Hypothalamus (tissue), 51 donors: ENCODE measurements at regions not wholly inside any gene's neighbourhood (a gene's known extent, or its start where the extent isn't known, plus 50 kb on each side); places are given as distances from the start of the nearest gene placed in this dataset.

Source experiments
- DNase-seq, 51 donors: peaks; one replicate each; lab custom pipeline; 2025; lab: John Stamatoyannopoulos, UW

DNA sequence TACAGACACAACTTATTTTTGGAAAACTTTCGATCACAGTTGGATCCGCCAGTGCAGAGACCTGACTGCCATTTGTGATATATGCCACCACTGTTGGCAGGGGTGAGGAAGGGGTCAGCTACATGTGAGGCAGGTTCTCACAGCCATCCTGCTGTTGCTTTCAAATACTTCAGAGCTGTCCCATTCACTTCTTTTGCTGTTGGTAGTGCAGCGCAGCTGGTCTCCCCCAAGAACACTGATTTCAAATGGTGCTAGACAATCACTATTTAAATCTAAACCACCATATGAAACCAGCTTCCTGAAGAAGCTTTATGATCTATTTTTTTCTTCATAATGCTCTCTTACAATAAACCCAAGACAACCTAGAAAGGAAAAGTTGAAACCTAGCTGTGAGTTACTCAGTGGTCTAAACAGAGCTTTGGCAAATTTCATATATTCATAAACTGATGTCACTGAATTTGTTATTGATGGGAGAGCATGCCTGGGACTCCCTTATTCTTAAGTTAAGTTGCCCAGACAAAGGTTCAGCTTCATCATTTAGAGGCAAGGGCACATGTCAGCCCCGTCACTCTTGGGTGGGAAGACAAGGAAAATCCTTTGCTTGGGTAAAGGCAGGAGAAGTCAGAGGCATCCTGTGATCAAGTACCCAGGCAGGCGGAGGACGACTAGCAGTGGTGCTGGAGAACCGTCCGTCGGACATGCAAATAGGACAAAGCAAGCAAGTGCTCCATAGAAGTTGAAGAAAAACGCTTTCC is 143.4 kb upstream of the KLF14 start:
- DNase-seq: no peak

DNA sequence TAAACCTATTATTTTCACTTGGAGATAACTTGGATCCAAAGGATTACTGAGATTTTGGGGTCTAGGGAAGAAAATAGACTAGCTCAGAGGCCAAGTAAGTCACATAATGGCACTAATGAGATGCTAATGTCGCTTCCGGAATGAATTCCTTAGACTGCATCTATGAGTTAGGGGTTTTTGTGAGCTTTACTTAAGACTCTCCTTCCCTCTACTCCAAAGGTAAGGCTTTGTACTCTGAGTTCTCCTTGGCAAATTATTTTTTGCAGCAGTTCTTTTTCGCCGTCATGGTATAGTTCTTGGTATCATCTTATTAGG is 143.9 kb upstream of the KLF14 start:
- DNase-seq: no peak

DNA sequence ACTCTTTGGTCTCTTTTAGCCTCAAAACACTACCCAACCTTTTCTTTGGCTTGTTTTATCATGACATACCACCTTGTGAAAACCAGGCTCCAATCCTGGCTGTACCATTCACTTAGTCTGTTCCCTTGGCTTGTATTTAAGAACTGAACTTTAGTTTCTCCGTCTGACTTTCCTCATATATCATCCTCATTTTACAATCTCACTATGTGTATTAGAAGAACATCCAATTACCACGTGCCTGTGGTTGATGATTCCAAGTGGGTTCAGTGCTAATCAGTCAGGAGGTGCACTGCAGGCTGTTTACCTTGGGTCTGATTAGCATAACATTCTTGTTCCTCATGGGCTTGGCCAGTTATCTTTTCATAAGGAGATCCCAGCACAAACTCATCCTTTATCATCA is 144.8 kb upstream of the KLF14 start:
- DNase-seq: no peak

DNA sequence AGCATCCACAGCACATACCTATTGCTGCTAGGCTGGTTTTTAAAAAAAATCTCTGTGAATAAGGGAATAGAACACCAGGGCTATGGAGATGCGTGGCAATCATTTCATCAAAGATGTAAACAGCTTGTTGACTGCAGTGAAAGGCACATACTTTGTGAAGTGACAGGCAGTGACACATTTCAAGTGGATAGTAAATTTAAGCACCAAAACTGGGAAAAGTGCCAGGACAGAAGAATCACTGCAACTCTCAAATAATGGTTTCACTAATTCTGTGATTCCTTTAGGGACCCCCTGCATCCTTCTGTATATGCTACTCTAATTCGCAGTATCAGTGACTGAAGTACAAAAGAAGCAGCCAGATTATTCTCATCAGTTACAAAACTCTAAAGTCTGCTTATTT is 145.2 kb upstream of the KLF14 start:
- no peak for DNase-seq

DNA sequence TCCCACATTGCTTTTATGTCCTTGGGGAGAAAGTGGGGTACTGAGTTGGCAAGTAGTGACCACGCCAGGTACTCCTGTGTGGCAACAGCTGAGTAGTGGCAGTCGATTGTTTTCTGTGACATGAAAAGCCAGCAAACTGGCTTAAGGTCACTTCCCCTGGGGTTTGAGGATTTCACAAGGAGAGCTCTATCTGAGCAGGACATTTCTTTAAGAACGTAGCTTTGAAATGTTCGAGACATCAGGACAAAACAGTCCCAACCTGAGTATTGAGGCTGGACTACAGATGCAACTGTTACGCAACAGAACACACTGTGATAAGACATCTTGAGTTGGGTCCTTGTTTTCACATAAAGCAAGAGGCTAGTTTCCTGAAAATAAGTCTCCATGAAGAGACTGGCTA is 146.7 kb upstream of the KLF14 start:
- no peak for DNase-seq

DNA sequence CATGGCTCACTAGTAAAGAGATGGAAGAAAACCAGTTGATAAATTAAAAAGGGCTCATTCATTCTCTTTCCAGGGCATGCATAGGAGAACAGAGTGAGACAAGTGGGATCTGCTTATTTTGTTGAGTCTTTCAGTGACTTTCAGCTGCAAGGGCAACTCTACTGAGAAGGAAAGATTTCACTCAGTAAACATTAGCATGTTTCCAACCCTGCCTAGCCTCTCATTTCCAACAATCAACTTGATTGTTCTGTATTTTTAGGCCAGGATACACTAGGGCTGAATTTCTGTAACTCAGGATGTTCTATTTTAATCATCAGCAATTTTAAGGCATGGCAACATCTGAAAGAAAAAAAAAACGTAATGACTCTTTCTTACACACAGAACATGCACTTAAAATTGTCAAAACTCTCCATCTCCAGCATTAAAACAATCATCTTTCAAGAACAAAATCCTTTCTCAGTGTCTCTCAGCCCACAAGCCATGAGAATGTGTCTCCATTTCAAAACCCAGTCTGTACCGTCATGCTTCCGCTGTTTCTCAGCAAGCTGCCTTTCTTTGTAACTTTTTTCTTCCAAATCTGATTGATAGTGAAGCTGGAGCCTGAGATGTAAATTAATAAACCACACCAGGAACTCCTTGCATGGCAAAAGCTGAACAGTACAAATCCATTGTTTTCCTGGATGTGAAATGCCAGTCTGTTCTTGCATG is 147.2 kb upstream of the KLF14 start:
- peak in 1 of 51 donors; percentile 61 for DNase-seq

DNA sequence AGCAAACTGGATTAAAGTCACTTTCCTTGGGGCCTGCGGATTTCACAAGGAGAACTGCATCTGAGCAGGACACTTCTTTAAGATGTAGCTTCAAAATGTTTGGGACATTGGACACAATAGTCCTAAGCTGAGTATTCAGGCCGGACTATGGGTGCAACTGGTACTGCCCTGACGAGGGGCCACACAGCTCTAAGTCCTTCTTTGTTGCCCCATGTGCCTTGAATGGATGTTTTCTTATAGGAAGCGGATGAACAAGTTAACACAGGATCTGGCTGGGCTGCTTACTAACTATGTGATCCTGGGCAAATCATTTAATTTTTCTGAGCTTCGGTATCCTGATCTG is 147.8 kb upstream of the KLF14 start:
- no peak for DNase-seq

DNA sequence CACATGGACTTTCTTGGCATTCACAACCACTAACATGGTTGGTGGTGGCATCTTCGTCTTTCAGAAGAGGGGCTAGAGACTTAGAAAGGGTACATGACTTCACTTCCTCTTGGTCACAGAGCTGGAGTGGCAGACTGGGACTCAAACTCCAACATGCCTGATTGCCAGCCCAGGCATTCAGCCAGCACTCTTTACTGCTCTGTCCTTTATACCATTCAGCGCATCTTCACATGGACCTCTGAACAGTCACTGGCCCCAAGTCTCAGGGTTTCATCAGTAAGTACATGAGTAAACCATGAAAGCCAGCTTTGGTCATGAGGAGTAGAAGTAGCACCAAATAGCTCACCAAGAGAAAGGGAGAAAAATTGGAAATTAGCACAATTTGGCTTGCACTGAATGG is 148.4 kb upstream of the KLF14 start:
- no peak for DNase-seq

DNA sequence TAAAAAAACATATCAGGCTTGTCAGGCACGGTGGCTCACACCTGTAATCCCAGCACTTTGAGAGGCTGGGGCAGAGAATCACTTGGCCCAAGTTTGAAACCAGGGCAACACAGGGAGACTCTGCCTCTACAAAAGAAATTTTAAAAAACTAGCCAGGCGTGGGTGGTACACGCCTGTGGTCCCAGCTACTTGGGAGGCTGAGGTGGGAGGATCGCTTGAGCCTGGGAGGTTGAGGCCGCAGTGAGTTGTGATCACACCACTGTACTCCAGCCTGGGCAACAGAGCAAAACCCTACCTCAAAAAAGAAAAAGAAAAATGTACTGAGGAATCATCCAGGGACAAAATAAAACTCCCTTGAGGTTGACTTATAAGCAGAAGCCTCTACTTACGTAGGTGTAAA is 149.9 kb upstream of the KLF14 start:
- no peak for DNase-seq

DNA sequence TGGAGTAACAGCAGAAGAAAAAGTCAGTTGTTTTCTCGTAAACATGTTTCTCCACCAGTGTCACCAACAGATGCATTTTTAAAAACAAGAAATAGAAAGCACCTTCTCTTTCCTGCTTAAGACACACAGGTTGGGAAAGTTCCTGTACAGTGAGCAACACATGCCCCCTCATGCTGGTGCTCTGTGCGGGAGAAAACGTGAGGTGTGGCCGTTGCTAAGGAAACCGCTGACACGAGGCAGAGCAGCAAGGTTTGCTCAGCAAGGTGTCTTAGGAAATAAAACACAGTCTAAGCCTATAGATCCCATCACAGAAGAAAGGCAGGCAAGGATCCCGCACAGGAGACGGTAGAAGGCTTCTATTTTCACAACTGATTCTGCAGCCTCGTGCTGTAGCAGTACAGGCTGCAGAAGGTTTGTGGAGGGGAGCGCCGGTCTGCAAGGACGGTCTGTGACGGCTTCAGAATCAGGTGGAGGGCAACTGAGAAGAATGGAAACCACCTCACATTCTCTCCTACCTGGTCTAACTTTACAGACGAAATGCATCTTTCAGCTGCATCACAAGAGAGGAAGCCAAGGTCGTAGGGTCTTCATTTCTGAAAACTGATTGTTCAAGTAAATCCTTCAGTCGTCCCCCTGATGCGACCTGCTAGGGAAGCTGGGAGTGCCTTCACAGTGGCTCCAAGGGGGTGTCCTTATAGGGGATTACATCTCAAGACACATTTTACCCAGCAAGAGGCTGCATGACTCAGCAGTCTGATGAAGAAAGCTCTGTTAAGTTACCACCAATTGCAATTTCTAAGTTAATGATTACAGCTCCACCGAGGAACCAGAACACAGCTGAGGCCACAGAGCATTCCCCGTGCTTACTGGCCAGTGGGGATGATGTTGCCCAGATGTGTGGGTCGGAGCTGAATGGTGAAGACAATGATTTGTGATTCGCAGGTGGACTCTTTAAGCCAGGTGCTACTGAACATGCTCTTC is 150.7 kb upstream of the KLF14 start:
- DNase-seq: peak in 2 of 51 donors; percentile 33 to 39

DNA sequence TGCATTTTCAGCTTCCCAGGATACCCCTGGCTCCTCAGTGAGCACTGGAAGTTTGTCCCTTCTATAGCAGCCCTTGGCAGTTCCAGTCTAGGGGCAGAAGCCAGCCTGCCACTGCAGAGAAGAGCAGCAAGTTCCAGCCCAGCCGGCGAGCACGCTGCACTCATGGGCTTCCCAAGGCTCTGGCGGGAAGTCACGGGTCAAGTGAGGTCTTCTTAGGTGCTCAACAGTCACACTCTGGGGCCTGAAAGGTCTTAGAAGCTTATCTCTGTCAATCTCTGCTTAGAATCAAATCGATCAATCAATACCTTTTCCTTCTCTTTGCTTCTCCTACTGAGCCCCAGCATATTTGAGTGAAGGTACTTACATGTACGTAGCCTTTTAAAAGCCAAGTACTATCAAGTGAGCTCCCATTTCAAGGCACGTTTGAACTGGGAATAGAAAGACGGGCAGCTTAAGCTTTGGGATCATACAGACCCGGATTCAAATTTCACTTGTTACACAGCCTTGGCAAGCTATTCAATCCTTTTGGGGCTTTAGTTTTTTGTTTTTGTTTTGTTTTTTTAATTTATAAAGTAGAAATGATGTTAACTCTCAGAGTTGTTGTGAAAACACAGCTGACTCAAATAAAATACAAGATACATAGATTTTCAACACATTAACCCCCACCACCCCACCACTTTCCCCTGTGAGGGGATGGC is 152.6 kb upstream of the KLF14 start:
- peak in 7 of 51 donors; percentile 20 to 46 (median 28) for DNase-seq

DNA sequence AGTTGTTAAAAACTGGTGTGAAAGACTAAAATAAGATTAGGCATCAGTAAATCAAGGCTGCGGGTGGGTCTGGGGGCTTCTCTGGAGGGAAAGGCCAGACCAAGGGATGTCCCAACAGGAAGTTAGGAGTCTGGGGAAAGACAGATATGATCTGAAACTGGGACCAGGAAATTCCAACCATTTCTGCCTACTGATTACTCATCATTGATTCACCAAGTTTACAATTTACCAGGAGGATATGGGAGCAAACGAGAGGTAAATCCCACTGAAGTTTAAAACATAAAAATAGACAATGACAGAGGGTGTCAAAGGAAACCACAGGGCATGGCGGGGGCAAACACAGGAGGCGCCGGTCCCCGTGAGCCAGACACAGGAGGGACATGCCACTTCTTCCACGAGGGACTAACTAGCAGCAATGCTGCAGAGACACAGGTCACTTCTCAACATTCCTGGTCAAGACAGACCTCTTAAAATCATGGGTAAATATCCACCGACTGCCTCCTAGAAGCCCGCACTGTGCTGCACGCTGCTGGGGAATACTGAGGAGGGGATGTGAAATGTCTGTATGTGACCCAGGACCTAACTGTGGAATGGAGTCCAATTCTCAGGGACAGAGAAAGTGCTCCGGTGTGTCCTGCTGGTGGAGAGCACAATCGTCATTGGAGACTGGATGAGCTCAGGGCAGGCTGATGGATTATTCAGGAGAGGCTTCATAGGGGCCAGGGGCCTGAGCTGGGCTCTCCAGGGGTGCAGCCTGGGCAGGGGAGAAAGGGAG is 153.4 kb upstream of the KLF14 start:
- DNase-seq: no peak

DNA sequence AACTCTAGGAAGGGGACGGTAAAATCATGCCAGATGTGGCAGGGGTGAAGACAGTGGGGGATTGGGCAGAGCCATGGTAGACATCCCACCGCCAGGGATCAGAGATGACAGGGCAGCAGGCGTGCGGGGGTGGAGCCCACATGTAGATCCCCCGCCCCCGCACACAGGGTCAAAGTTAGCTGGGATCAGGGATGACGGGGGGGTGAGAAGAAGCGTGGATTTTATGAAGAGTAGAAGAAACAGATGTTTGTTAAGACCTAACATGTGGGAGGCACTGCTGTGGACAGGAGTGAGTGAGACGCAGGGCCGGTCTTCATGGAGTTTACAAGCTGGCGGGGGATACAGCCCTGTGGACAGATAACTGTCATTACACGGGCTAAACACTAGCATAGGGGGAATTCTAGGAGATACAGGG is 154.0 kb upstream of the KLF14 start:
- DNase-seq: no peak

DNA sequence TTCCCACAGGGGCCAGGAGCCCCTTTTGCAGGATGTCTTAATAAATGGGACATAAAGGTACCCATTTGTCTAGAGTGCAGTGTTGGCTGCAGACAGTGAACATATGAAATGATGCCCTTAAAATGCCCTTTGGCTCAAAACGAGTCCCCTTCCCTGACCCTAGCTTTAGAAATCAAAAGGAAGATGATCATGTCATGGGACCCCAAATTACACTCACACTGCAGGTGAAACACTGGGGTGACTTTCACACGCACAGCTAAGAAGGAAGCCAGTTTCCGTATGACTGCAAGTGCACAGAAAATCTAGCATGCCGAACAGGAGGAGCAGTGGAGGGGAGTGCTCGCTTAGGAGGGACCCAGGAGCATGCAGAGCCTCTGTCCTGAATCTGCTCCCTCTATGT is 154.5 kb upstream of the KLF14 start:
- no peak for DNase-seq

DNA sequence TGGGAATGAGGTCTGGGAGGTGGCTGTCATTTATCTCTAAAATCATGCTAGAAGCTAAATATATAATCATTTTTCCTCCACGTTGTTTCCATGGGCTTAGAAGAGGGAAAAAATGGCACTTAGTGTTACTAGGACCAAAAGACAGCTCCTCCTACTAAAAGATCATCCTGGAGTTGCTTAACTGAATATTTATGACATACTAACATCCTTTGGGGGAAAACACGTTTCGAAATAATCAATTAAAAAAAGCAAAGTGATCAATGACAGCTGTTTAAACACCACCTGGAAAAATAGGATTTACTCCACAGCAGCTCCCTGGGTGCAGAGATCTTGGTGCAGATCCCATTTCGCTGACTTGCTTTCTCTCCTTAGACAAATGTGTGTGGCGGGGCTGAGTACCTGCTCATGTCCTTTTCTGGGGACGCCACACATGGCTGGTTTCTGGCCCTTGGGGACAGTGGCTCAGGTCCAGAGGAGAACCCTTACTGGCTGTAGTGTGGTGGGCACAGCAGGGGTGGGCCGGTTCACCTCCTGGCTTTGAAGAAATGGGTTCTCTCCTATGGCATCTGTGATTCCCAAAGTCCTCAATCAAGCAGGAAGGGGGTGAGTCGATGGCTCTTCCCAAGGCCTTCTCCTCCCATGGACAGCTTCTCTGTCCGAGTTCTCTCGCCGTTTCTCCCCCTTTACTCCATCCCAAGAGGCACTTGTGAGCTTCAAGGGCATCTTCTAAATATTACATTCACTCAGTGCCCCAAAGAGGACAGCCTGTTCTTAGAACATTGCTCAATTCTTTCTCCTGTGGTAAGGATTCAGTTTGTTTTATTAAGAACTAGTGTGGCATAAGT is 156.4 kb upstream of the KLF14 start:
- no peak for DNase-seq

DNA sequence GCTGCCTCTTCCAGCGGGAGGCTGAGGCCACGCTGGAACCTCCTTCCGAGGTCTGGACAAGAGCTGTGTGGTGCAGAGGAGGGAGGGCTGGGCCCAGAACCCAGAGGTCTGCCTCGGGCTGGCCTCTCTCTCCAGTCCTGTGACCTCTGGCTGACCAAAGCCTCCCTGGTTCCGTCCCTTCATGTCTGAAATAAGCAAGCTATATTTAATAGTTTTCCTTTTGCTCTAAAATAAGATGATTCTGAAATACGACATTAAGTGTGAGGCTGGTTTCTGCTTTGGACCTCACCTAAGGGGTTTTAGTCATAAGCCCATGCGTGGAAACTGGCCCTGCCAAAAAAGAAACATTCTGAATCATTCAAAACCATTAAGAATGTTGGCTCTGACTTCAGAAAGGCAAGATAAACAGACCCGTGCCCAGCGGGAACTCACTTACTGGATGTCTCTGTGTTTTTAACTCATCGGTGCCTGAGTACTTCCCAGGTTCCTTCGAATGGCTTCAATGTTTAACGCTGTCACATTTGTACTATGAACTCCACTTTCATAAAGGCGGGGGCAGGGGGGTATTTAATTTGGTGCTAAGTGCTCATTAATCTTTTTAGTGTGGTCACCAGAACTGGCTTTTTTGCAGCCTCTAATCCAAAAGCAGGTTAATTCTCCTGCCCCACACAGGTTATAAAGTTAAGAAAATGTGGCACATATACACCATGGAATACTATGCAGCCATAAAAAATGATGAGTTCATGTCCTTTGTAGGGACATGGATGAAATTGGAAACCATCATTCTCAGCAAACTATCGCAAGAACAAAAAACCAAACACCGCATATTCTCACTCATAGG is 157.5 kb upstream of the KLF14 start:
- DNase-seq: no peak

DNA sequence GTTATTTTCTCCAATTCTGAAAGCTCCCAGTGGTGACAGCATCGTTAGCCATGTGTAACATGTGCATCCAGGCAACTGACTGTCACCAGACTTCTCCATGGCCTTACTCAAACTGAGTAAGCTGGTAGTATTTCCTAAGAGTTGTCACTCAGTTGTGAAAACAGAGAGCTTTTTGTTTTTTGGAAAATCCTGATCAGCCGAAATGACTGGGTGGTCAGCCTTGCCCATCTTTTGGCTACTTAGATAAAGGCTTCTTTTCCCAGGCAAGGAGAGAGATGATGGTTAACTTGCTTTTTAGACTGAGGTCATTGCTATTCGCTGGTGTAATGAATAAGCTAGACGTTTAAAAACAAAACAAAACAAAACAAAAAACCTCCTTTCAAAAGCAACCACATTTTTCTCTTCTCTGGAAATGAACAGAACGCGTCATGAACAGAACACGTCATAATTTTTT is 159.5 kb upstream of the KLF14 start:
- DNase-seq: peak in 15 of 51 donors; percentile 12 to 64 (median 30)
